Suprapubic skin (tissue), 3 donors: ENCODE measurements at regions not wholly inside any gene's neighbourhood (a gene's known extent, or its start where the extent isn't known, plus 50 kb on each side); places are given as distances from the start of the nearest gene placed in this dataset.

Source experiments
- CTCF ChIP-seq, 2 donors: fragments of 200-600 bp in 1 of 2; fragments of 450-650 bp in 1 of 2; sonication (generic) in 1 of 2; IDR thresholded peaks; one replicate each; pipeline ENCODE4 v1.5.1; 2016 to 2019; ENCODE audit warnings: antibody characterized with exemption in 2 of 2, mild to moderate bottlenecking in 1 of 2, moderate library complexity in 1 of 2
- POLR2A ChIP-seq, 2 donors: fragments of 450-650 bp; IDR thresholded peaks; one replicate each; pipeline ENCODE4 v1.6.1; 2017; ENCODE audit warnings: antibody characterized with exemption in 2 of 2, mild to moderate bottlenecking in 2 of 2, moderate library complexity in 2 of 2

DNA sequence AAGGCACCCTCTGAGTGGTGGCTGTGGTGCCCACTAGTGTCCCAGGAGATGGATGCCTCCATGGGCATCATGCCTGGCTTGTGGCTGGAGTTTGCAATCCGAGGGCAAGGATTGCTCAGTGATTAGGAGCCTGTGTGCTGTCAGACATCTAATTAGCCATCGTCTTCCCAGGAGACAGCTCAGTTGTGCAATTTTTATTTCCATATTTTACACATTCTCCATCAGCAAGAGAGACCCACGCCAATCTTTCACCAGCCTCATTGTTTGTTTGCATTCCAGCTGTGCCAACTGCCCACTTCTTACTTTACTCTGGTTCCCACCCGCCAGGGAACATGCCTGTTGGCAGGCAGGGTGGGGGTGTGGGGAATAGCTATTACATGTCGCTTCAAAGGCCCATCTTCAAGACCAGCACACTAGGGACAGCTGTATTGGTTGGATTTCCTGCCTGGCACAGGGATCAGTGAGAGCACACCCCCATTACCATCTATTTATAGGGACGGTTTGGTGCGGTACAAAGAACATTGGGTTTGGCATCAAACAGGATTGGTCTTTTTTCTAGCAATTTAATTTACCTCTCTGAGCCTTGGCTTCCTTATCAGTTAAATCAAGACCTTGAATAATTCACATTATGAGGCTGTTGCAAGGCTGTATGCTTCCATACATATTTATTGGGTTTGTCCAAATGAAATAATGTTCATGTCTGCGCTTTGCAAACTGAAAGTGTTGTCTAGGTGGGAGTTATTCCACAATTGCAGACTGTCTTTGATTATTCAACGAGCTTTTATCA lies 80.7 kb upstream of the NAV2 start:
- TF ChIP-seq CTCF (IDR thresholded peaks at IDR 0.05): no peak
- no peak for TF ChIP-seq POLR2A (IDR thresholded peaks at IDR 0.05)
